M059J (cell line): ENCODE measurements at regions not wholly inside any gene's neighbourhood (a gene's known extent, or its start where the extent isn't known, plus 50 kb on each side); places are given as distances from the start of the nearest gene placed in this dataset.

Experiments used
- DNase-seq: peaks from one replicate; pipeline ENCODE4 v3.0.0-alpha.2; 2012; ENCODE audit warnings: low read depth

DNA sequence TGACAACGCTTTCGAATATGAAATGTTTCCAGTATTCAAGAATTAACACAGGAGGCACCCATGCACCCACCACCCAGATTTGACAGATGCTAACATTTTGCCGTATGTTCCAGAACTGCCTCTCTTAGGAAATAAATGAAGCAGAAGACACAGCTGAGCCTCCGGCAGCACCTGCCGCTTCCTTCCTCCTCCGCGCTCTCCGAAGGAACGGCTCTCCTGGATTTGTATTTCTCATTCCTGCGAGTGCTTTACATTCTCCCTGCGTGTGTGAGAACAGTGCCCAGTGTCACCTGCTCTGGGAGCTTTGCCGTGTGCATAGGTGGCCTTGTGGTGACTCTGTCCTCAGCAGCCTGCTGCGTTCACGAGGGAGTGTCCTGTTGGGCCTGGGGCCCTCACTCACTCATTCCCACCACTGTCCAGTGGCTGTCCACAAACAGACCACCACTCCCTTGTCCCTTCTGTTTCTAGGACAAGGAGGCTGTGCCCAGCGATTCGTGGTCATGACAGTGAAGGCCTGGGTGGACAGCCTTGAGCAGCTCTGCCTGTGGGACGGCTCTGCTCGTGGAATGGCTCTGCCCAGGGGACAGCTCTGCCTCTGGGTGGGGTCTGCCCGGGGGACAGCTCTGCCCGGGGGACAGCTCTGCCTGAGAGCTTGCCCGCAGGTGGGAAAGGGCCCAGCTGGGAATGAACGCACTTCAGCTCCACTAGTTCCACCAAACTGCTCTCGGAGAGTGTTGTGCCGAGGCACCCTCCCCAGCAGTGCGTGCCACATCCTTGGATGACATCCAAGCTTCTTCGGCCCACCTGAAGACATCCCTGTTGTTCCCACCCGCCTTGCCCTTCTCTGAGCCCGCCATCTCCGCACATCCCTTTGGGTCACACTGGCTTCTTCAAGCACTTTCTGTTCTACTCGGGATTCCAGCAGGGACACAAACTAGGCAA is 170.5 kb upstream of the PPP1R26 start:
- no peak for DNase-seq

GRCh38 chr9:135309763-135310125 is 169.8 kb upstream of the PPP1R26 start:
- no peak for DNase-seq

GRCh38 chr9:135310134-135310533 is 169.4 kb upstream of the PPP1R26 start:
- no peak for DNase-seq

DNA sequence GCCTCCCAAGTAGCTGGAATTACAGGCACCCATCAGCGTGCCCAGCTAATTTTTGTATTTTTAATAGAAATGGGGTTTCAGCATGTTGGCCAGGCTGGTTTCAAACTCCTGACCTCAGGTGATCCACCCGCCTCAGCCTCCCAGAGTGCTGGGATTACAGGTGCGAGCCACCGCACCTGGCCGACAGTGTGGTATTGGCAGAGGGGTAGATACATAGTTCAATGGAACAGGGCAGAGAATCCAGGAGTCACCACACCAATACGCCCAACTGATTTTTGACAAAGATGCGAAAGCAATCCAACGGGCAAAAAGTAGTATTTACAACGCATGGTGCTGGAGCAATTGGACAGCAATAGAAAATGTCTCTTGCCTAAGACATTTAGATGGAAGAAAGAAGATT is 164.0 kb upstream of the PPP1R26 start:
- DNase-seq = no peak

DNA sequence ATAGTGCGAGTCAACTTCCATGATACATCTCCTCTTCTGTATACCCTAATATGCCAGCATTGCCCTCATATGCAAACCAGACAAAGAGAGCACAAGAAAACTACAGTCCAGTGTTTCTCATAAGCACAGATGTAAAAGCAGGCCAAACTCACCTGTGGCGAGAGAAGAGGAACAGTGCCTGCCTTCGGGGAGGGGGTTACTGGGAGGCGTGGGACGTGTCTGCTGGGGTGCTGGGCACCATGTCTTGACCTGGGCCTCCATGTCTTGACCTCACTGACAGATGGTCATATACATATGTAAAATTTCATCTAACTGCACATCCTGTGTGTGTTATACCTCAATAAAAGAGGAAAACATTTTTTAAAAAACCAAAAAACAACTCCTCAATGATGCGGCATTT is 159.3 kb upstream of the PPP1R26 start:
- DNase-seq = no peak

- no peak for DNase-seq
These were observed 158.6 kb upstream of the PPP1R26 start for GRCh38 chr9:135320943-135321342.

GRCh38 chr9:135321580-135321979 is 158.0 kb upstream of the PPP1R26 start:
- no peak for DNase-seq

DNA sequence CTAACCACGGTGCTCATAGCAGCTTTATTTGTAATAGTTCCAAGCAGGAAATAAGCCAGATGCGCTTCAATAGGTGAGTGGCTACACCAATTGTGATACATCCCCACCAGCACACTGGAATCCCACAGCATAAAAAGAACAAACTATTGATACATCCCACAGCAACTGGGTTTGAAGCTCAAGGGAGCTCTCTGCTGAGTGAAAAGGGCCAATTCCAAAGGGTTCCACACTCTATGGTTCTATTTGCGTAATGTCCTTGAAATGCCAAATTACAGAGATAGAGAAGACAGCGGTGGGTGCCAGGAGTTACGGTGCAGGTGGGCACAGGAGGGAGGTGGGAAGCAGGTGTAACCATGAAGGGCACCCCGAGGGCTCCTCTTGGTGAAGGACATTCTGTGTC is 155.3 kb upstream of the PPP1R26 start:
- DNase-seq = no peak

DNA sequence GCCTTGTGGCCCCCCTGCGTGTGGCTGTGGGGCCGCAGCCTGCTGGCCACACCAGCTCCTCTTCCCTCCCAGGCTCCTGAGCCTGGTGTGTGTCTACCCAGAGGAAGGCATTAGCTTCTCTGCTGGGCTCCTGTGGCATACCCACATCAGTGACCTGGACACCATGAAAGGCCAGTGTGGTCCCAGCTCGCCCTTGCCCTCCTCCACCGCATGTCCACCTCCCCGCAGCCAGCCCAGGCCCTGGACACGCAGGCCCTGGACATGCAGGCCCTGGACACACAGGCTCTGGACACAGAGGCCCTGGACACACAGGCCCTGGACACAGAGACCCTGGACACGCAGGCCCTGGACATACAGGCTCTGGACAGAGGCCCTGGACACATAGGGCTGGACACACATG is 153.4 kb upstream of the PPP1R26 start:
- DNase-seq = no peak

DNA sequence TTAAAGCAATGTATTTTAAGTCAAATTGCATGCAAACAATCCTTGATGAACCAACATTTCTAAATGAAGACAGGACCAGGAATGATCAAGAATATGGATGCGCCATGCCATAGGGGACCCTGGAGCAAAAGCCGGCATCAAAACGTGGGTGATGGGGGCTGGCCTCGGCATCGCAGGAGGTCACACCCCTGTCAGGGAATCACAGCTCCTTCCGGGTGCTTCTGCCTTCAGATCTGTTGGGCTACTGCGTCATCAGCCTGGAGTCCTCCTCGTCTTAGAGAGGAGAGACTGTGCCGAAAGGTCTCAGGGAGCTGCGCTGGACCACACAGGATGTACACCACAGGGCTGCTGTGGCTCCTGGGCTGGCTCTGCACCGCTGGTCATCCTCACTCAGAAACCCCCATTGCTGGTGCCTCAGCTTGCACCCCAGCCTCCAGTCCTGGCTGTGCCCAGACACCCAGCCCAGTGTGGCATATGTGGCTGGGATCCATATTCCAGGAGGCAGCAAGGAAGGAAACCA is 152.9 kb upstream of the PPP1R26 start:
- DNase-seq = no peak

GRCh38 chr9:135328485-135329417 is 150.8 kb upstream of the PPP1R26 start:
- DNase-seq = no peak

- no peak for DNase-seq
These were observed 149.8 kb upstream of the PPP1R26 start for GRCh38 chr9:135329571-135330306.

DNA sequence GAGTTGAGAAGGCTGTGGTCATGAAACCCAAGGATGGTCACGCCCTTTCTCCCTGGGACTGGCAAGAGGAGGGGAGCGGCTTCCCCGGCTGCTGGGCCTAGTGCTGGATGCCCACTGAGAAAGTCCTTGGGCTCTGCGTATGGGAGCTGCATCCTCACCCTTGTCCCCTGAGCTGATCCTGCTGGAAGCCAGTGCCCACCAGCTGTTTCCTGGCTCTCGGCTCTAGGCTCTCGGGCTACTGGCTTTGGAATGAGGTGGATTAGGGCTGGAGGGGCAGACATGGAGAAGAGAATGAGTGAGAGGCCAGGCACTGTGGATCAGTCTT is 149.3 kb upstream of the PPP1R26 start:
- DNase-seq = no peak

DNA sequence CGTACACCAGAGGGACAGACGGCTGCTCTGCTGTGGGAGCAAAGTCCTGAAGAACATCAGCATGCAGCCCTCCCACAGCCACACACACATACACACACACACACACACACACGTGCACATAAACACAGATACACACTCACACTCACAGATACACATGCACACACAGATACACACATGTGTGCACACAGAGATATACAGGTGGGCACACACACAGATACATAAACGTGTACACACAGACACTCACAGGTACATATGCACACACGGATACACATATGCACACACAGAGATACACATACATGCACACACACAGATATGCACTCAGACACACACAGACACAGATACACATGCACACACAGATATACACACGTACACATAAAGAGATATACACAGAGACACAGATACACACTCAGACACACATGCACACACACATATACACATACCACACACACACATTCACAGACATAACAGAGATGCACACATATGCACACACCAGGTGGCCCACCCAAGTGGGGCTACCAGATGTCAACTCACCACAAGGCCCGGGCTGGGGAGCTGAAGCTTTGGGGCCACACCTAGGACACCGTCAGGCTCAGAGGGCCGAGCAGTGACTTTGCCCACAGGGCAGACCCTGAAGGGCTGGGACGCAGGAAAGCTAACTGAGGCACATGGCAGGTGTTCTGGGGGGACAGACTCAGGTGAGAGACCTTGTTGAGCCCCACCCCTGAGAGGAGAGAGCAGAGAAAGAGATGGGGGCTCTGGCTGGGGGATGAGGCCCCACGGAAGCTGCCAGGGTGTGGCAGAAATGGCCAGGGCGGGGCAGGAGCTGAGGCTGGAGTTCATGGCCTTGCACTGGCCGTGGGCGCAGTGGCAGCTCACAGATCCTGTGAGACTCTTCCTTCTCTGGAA is 148.6 kb upstream of the PPP1R26 start:
- DNase-seq = no peak

DNA sequence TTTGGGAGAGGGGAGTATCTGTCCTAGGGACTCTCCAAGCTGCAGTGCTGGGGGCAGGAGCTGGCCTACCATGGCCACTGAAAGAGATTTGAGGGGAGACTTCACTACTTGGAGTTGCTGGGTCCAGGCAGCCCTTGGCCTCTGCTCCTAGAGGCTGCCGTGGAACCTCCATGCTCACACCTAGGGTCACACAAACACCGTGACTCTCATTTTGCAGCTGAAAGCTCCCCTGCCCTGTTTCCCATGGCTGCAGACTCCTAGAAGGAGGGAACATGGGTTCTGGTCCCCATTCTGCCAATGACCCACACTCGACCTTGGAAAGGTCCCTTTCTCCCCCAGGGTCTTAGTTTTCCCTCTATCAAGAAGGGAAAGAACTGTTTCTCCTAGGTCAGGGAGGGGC is 147.1 kb upstream of the PPP1R26 start:
- DNase-seq = no peak

GRCh38 chr9:135332979-135333748 is 146.4 kb upstream of the PPP1R26 start:
- no peak for DNase-seq

DNA sequence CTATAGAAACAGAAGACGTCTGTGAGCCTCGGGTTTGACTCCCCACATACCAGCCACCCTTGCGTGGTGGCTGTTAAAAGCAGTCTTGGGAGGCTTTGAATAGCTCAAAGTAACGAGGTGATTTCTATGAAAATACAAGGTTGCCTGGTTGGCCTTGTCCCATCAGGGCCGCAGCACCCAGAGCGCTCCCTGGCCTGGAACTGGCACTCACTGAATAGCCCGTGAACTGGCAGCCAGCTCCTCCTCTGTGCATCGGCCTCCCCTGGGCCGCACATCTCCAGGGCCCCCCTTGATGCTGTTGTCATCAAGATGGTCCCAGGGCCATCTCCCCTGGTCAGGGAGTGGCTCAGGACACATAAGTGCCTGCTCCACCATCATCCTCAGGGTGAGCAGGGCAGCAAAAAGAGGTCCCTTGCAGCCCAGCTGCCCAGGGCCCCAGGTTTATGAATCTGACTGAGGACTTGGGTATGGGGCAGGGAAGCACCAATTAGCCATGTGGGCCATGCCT is 144.6 kb upstream of the PPP1R26 start:
- no peak for DNase-seq

DNA sequence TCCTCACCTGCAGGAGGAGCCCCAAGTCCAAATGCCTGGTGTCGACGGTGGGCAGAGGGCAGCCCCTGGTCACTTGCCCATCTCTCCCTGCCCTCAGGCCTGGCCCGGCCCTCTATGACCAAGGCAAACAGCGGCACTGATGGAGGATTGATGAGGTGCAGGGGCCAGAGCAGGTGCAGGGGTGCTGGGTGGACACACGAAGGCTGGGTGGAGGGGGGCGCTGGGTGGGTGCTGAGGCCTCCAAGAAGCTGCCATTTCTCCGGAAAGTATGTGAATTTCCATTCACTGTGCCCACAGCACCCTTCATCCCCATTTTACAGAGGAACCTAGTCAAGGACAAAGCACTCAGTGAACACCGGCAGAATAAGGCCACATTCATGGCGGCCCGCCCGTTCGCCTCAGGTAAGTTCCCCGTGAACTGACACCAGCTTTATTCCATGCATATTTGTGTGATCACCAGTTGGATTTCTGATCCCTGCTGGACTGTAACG is 143.8 kb upstream of the PPP1R26 start:
- no peak for DNase-seq

DNA sequence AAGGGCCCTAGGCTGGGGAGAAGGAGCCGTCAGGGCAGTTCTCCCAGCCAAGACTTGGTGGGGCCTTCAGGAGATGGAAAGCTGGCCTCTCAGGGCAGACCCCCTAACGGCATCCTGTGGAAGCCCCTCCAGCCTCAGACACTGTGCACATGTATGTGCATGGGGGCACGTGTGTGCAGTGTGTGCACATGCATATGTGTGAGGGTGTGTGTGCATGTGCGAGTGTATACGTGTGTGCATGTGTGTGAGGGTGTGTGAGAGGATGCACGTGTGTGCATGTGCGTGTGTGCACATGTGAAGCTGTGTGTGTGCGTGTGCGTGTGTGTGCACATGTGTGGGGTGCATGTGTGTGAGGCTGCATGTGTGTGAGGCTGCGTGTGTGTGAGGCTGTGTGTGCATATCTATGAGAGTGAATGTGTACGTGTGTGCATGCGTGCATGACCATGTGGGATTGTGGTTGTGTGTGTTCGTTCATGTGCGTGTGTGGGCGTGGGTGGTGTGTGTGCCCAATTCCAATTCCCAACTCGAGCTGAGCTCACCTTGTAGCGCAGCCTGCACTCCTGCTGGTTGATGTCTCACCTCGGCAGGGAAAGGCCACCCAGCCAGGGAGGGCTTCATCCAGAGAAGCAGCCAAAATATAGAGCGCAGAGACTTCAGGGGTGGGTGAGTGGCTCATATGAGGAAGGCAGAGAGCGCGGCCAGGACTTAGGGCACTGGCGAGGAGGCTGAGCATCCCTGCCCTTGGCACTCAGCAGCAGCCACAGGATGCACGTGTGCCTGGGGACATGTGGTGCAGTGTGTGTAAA is 142.7 kb upstream of the PPP1R26 start:
- no peak for DNase-seq
